HG02763 (cell line): ENCODE measurements at regions not wholly inside any gene's neighbourhood (a gene's known extent, or its start where the extent isn't known, plus 50 kb on each side); places are given as distances from the start of the nearest gene placed in this dataset.
"Not testable (repeated sequence)": the region's sequence is repeated elsewhere in the genome, so short reads cannot be mapped to it uniquely, and the experiment has no call there.

Experiments
- ATAC-seq: cut with Tn5 transposase; IDR thresholded peaks from one replicate; pipeline ENCODE4 v1.9.1; 2021; ENCODE audit warnings: mild to moderate bottlenecking, moderate library complexity; ENCODE audit not compliant: unreplicated experiment

DNA sequence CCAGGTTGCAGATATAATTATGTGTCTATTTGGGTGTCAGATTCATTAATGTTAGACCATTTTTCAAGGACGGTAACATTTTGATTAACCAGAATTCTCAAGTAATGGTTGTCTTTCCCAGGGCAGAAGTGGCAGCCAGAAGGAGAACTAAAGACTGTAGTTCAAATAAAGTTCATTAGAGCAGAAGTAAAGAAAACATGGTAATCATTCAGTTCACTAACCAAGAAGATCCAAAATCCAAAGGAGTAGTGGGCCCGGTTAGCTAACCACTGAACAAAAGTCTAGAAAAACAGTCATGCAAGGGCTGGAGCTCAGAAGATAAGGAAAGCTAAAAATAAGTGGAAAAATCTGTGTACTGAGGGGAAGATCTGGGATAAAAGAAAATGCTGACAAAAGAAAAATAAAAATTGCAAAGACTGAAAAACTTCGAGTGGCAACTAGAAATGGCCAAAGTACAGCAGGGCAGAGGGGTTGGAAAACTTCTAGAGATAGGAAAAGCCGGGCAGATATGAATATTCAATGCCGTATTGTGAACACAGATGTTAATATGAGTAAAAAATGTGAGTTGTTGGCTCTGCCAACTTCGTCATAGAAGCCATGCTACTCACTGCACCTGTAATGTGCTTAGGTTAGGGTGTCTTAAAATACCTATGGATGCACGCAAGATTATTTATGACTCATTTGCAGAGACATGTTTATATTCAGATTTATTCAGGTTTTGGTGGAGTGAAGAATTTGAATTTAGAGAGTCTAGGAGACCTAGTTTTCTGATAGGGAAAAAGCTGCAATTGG, 925.9 kb downstream of the LTN1 start:
- no peak for ATAC-seq

DNA sequence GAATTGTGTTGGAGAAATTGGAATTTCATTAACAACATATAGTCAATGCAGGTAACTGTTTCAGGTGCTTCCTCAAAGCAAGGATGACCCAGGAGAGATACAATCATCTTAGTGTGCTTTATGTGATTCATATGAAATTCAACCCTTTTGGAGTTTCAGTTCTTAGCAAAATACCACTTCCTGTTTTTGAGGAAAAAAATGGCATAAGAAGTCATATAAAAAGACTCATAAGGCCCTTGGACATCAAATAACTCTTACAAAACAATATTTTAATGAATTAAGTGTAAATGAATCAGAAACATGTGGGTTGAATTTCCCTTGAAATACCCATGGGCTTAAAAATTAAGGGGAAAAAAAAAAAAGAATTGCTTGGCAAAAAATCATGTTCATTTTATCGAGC, 926.6 kb downstream of the LTN1 start:
- no peak for ATAC-seq

DNA sequence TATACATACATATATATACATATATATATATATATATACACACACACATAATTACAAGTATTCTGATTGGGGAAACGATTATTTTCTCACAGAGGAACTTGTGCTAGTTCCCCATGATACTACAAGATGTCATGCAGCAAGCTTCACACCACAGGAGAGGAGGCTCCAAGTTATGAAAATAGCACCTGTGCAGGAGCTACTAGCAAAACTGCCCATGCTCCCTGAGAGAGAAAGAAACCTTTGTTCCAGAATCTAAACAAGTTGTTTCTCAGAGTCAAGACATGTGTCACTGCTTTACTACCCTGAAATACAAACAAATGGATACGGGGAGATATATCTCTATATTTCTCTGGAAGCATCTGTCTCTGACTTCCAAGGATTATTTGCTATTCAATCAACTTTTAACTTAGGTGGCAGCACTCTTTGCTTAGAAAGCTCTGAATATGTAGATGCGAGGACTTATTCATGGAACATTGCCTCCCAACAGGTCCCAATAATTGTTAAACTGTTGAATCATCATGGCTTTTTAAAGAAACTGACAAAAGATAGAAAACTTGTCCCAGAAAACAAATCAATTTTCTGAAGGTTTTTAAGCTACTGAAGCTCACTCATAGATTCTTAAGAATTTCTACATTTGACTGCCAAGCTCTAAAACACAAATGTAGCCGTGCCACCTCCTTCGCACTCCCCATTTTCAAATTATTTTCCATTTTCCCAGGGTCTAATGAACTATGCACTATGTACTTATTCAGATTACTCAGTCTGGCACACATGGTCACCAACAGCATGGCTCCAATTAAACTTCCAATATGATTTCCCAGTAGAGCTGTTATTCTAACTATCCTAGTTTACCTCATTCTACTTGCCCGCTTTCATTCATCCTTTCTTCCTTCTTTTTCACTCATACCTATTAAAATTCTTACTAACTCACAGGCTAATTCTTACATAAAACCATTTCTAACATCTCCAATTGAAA, 929.1 kb downstream of the LTN1 start:
- no peak for ATAC-seq

DNA sequence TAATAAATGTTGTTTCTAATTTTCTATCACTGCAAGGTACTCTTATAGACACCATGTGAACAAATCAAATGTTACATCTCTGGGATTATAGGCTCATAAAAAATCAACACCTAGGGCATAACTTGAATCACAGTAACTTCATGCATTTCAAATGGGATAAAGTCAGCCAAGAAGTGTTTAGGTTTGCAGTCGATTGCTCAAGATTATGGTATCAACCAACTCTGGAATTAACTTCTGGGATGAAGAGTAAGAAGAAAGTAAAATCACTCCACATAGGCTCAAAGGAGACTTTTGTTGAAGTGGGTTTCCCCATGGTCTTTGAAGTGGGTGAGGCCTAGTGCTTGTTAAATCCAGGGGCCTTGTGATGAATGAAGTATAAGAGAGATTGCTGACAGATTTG, 939.7 kb downstream of the LTN1 start:
- ATAC-seq: not testable (repeated sequence)

DNA sequence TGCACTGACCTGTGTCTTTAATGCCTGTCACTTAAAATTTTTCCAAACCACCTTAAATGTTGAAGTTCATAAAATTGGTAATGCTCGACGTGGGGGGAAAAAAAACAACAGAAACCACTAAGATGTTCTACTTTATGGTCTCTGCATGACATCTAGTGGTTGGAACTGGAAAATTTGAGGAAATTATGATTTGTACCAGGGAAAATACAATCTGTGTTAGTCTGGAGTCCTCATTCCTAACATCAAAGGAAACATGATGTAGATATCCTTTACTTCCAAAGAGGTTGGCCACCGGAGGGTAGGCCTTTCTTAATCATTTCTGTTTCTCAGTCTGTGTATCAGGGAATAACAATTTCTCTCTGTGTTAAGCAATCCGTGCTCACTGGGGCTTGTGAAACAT, 941.0 kb downstream of the LTN1 start:
- not testable (repeated sequence) for ATAC-seq

GRCh38 chr21:28035692-28036091, 957.0 kb downstream of the LTN1 start:
- not testable (repeated sequence) for ATAC-seq

DNA sequence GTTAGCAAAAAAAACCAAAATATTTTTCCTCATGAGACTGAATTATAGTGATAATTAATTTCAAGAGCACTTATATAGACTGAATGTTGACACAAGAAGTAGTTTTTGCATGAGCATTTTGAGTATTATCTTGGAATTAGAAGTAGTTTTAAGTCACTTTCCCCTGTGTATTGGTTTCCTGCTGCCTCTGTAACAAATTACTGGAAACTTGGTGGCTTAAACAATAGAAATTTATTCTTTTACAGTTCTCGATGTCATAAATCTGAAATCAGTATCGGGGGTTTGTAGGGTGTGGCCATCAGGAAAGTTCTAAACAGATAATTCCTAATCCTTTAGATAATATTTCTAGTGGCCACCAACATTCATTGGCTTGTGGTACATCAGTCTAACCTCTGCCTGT, 957.8 kb downstream of the LTN1 start:
- ATAC-seq: not testable (repeated sequence)

DNA sequence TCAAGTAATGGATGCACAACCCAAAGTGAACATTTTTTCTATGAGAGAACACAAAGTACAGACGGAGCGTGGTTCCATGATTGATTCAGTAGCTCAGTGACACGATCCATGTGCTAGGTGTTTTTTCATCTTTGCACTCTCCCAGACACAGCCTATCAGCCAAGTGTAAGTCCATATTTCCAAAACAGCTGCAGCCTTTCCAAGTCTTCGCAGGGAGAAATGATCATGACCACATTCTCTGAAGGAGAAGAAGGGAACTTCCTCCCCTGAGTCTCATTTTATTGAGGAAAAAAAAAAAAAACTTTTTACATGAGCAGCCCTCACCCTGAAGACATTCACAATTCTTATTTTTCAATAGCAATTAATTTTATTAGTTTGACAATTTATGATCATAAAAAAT, 958.3 kb downstream of the LTN1 start:
- not testable (repeated sequence) for ATAC-seq

DNA sequence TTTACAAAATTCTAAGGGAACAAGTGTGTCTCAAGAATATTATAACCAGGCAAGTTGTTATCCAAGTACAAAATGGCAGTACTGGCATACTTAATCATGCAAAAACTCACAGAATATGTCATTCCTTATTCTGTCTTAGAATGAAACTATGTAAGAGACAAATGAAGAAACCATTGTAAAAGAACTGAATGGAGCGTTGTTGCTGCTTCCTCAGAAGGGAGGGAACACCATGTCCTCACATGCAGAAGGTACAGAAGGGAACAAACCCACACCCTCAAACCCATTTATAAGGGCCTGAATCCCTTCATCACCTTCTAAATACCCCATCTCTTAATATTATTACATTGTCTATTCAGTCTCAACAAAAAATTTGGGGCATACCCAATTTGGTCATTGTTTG, 960.0 kb downstream of the LTN1 start:
- ATAC-seq: not testable (repeated sequence)

DNA sequence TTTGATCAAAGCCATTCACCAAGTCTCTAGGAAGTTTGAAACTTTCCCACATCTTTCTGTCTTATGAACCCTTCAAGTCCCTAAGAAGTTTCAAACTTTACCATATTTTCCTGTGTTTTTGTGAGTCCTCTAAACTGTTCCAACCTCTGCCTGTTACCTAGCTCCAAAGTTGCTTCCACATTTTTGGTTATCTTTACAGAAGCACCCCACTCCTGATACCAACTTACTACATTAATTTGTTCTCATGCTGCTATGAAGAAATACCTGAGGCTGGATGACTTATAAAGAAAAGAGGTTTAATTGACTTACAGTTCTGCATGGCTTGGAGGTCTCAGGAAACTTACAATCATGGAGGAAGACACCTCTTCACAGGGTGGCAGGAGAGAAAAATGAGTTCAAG, 961.6 kb downstream of the LTN1 start:
- ATAC-seq: not testable (repeated sequence)

GRCh38 chr21:28025111-28025510, 967.6 kb downstream of the LTN1 start:
- no peak for ATAC-seq

GRCh38 chr21:28018741-28019669, 973.7 kb downstream of the LTN1 start:
- ATAC-seq: no peak

DNA sequence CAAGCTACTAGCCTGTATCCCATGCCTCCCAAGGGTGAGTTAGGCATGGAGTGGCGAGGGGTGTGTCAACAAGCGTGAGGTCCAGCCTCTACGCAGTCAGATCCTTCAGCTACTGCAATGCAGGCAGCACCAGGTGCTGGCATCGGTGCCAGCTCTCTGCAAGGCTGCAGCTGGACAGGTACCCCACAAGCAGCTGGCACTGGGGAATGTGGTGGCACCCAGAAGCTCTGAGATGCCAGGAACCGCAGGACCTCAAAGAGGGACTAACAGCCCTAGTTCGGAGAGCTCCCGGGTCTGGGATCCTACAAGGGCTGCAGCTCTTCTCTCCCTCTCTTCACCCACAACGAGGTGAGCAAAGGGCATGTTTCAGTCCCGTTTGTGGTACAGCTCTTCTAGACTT, 974.5 kb downstream of the LTN1 start:
- no peak for ATAC-seq

- ATAC-seq: no peak
Observed at GRCh38 chr21:28016571-28016970, 976.1 kb downstream of the LTN1 start.

GRCh38 chr21:28013123-28013522, 979.6 kb downstream of the LTN1 start:
- ATAC-seq: not testable (repeated sequence)

GRCh38 chr21:28011970-28012369, 980.7 kb downstream of the LTN1 start:
- ATAC-seq: not testable (repeated sequence)

- not testable (repeated sequence) for ATAC-seq
Observed at GRCh38 chr21:28008245-28008644, 984.4 kb downstream of the LTN1 start.

DNA sequence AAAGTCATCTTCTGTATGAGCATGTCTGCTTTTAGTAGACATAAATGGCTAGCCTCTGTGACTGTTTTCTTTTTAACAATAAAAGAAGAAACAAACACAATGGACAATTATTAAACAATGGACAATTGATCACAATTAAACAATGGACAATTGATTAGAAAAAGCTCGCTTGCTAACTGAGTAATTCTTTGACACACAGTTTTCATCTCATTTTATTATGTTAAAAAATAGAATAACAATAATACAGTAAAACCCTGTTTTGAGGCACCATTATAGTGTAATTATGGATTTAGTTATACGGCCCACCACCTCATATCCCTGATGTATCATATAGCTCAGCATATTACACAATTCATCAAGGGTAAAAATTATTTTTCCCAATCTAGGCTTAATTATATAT, 989.0 kb downstream of the LTN1 start:
- ATAC-seq: not testable (repeated sequence)

GRCh38 chr21:27996906-27997305, 995.8 kb downstream of the LTN1 start:
- not testable (repeated sequence) for ATAC-seq

DNA sequence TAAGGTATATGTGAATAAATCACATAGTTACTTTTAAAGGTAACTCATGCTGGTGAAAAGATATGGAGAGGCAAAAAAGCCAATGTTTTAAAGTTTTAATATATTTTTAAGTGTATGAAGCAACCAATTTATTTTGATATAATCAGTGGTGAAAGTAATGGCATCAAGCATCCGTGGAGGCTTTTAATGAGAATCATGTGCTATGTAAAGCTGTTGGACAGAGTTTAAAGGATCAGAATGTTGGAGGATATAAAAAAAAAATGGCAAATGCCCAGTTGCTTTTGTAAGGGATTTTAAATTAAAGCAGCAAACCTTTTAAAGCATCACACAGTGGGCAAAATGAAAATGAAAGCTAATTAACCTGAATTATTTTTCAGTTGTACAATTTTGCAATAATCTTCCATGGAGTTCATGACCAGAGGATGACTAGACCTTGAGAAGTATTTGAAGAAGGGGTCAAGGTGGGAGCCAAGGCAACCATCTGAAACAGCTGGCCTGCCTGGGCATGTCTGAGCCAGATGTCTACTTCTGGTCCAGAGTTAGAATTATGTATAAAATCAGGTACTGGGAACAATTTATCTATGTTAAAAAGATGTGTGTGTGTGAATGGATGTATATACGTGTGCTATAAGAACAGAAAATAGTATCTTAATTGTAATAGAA, 1007.9 kb downstream of the LTN1 start:
- ATAC-seq: not testable (repeated sequence)
